ENCODE measurements at regions not wholly inside any gene's neighbourhood (a gene's known extent, or its start where the extent isn't known, plus 50 kb on each side); places are given as distances from the start of the nearest gene placed in this dataset.
"Not testable (repeated sequence)": the region's sequence is repeated elsewhere in the genome, so short reads cannot be mapped to it uniquely, and the experiment has no call there.

- Histone ChIP-seq H3K36me3 (no peaks in the 10 kb centered on the region), H3K27ac (no peak overlapping the region), H3K4me1 (0 out of 2 replicates have a peak, but pooled peaks cover 3% of the 10 kb centered on the region), H3K4me3 (no peak overlapping the region), H3K9me3 (replicated peaks) (no peaks in the 10 kb centered on the region), H3K27me3 (no peaks in the 10 kb centered on the region)
- DNase-seq, result no peak
These were observed 73.2 kb downstream of the ZIC4 start for GRCh38 chr3:147333098-147333497.

GRCh38 chr3:147328711-147329110, 77.6 kb downstream of the ZIC4 start:
- Histone ChIP-seq H3K9me3 (replicated peaks) (no peaks in the 10 kb centered on the region), H3K4me3 (no peak overlapping the region), H3K4me1 (no peaks in the 10 kb centered on the region), H3K27ac (no peak overlapping the region), H3K27me3 (no peaks in the 10 kb centered on the region), H3K36me3 (no peaks in the 10 kb centered on the region)
- no peak for DNase-seq

GRCh38 chr3:147324356-147324755, 82.0 kb downstream of the ZIC4 start:
- Histone ChIP-seq H3K9me3 (replicated peaks) (no peaks in the 10 kb centered on the region), H3K27me3 (no peaks in the 10 kb centered on the region), H3K27ac (no peak overlapping the region), H3K36me3 (no peaks in the 10 kb centered on the region), H3K4me1 (no peaks in the 10 kb centered on the region), H3K4me3 (no peak overlapping the region)
- DNase-seq, result no peak

GRCh38 chr3:147318900-147319299, 87.4 kb downstream of the ZIC4 start:
- no peaks in the 10 kb centered on the region for H3K4me1 ChIP-seq
- no peaks in the 10 kb centered on the region for H3K36me3 ChIP-seq
- no peaks in the 10 kb centered on the region for H3K27me3 ChIP-seq
- H3K4me3 ChIP-seq, result no peak overlapping the region
- H3K9me3 ChIP-seq (replicated peaks), result no peaks in the 10 kb centered on the region
- H3K27ac ChIP-seq, result no peak overlapping the region
- DNase-seq, result no peak

GRCh38 chr3:147317080-147317479, 89.3 kb downstream of the ZIC4 start:
- peaks cover 16% of the 10 kb centered on the region for H3K4me1 ChIP-seq
- H3K27me3 ChIP-seq; DNase-seq; H3K36me3 ChIP-seq; H3K9me3 ChIP-seq (replicated peaks); H3K27ac ChIP-seq; H3K4me3 ChIP-seq: not testable (repeated sequence)

GRCh38 chr3:147313513-147313912, 92.8 kb downstream of the ZIC4 start:
- Histone ChIP-seq H3K9me3 (replicated peaks) (no peaks in the 10 kb centered on the region), H3K36me3 (no peaks in the 10 kb centered on the region), H3K4me1 (peaks cover 28% of the 10 kb centered on the region), H3K4me3 (no peak overlapping the region), H3K27ac (no peak overlapping the region), H3K27me3 (no peaks in the 10 kb centered on the region)
- DNase-seq, result no peak

GRCh38 chr3:147312786-147313280, 93.5 kb downstream of the ZIC4 start:
- Histone ChIP-seq H3K9me3 (replicated peaks) (no peaks in the 10 kb centered on the region), H3K4me1 (peaks cover 28% of the 10 kb centered on the region), H3K4me3 (no peak overlapping the region), H3K36me3 (no peaks in the 10 kb centered on the region), H3K27me3 (no peaks in the 10 kb centered on the region), H3K27ac (peak overlapping the region; percentile 78)
- peak; percentile 24 to 67 for DNase-seq

- peaks cover 28% of the 10 kb centered on the region for H3K4me1 ChIP-seq
- H3K27ac ChIP-seq, result peak overlapping the region; percentile 78
- no peaks in the 10 kb centered on the region for H3K9me3 ChIP-seq (replicated peaks)
- DNase-seq, result peak; percentile 72 to 90
- H3K27me3 ChIP-seq, result no peaks in the 10 kb centered on the region
- peak overlapping the region; percentile 11 for H3K4me3 ChIP-seq
- no peaks in the 10 kb centered on the region for H3K36me3 ChIP-seq
These were observed 94.6 kb downstream of the ZIC4 start for GRCh38 chr3:147311716-147312115.

- H3K9me3 ChIP-seq (replicated peaks), result no peaks in the 10 kb centered on the region; the same call in 1 of the 2 replicates
- H3K36me3 ChIP-seq, result no peaks in the 10 kb centered on the region
- H3K4me1 ChIP-seq, result peaks cover under 1% of the 10 kb centered on the region
- no peak overlapping the region for H3K4me3 ChIP-seq
- DNase-seq, result no peak
- H3K27me3 ChIP-seq, result no peaks in the 10 kb centered on the region
- H3K27ac ChIP-seq, result no peak overlapping the region
These were observed 100.7 kb downstream of the ZIC4 start for GRCh38 chr3:147305533-147306250.

GRCh38 chr3:147304756-147305155, 101.6 kb downstream of the ZIC4 start:
- no peaks in the 10 kb centered on the region; the same call in 1 of the 2 replicates for H3K9me3 ChIP-seq (replicated peaks)
- H3K27me3 ChIP-seq, result no peaks in the 10 kb centered on the region
- H3K4me3 ChIP-seq, result no peak overlapping the region
- DNase-seq, result peak; percentile 31 to 40
- no peak overlapping the region for H3K27ac ChIP-seq
- no peaks in the 10 kb centered on the region for H3K36me3 ChIP-seq
- no peaks in the 10 kb centered on the region for H3K4me1 ChIP-seq

GRCh38 chr3:147301781-147302180, 104.6 kb downstream of the ZIC4 start:
- Histone ChIP-seq H3K27me3 (no peaks in the 10 kb centered on the region), H3K36me3 (no peaks in the 10 kb centered on the region), H3K4me3 (no peak overlapping the region), H3K27ac (no peak overlapping the region), H3K4me1 (peaks cover 13% of the 10 kb centered on the region), H3K9me3 (replicated peaks) (no peaks in the 10 kb centered on the region; the same call in 1 of the 2 replicates)
- DNase-seq, result no peak

GRCh38 chr3:147299656-147300055, 106.7 kb downstream of the ZIC4 start:
- H3K9me3 ChIP-seq (replicated peaks), result no peaks in the 10 kb centered on the region; the same call in 1 of the 2 replicates
- peaks cover 19% of the 10 kb centered on the region for H3K4me1 ChIP-seq
- H3K4me3 ChIP-seq, result no peak overlapping the region
- no peak for DNase-seq
- H3K27me3 ChIP-seq, result no peaks in the 10 kb centered on the region
- no peaks in the 10 kb centered on the region for H3K36me3 ChIP-seq
- no peak overlapping the region for H3K27ac ChIP-seq

GRCh38 chr3:147298511-147298982, 107.8 kb downstream of the ZIC4 start:
- peaks cover 19% of the 10 kb centered on the region for H3K4me1 ChIP-seq
- DNase-seq, result peak; percentile 51 to 73
- H3K27me3 ChIP-seq, result no peaks in the 10 kb centered on the region
- no peaks in the 10 kb centered on the region for H3K9me3 ChIP-seq (replicated peaks)
- peak overlapping the region; percentile 75 for H3K27ac ChIP-seq
- H3K4me3 ChIP-seq, result peak overlapping the region; percentile 46
- no peaks in the 10 kb centered on the region for H3K36me3 ChIP-seq

- Histone ChIP-seq H3K9me3 (replicated peaks) (no peaks in the 10 kb centered on the region), H3K4me3 (peak overlapping the region; percentile 46), H3K27me3 (no peaks in the 10 kb centered on the region), H3K27ac (peak overlapping the region; percentile 75), H3K4me1 (peaks cover 19% of the 10 kb centered on the region), H3K36me3 (no peaks in the 10 kb centered on the region)
- peak; percentile 71 to 77 for DNase-seq
These were observed 108.5 kb downstream of the ZIC4 start for GRCh38 chr3:147297761-147298350.

GRCh38 chr3:147287370-147287769, 119.0 kb downstream of the ZIC4 start:
- DNase-seq, result not testable (repeated sequence)

More at GRCh38 chr3:147287370-147287769, 119.0 kb downstream of the ZIC4 start:
- H3K27ac ChIP-seq; H3K9me3 ChIP-seq (replicated peaks); H3K36me3 ChIP-seq; H3K4me1 ChIP-seq; H3K4me3 ChIP-seq; H3K27me3 ChIP-seq: not testable (repeated sequence)

Data from SJCRH30 (cell line).